ENCODE measurements at regions not wholly inside any gene's neighbourhood (a gene's known extent, or its start where the extent isn't known, plus 50 kb on each side); places are given as distances from the start of the nearest gene placed in this dataset.
A peak's percentile ranks its signal among the peaks of the same experiment; 100 is the strongest.

DNA sequence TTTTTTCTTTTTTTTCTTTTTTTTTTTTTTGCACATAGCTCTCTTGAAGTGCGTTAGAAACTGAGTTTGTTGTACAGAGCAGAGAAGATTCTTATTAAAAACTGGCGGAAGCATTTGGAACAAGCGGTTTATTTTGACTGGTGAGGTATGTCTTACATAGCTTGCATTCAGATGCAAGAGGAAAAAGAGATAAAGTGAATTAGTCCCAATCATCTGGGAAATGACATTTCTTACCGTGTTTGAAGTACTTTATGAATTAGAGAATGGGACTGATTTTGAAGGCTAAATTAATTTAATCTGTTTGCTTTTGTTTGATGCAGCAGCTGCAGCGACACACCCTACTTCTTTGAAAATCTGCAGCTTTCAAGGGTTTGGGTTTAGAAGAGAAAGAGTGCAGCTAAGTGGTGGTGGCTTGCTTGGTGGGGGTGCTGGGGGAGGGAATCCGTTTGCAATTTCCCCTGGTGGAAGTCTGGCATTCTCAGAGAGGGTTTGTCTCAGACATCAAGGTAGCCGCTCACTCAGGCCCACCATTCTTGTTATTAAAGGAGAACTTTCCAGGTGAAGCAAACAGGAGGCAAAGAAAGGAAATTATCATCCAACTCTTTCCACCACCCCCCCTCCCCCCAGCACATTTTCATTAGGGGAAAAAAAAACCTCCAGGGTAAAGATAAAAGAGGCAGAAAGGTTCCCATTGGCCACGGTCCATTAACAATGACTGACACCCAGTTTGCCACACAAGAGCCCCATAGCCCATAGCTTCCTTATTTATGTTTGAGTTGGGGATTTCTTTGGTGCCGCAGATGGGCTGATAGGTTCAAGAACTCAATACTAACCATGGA lies 231.7 kb downstream of the SKIDA1 start:
- DNase-seq = no peak
- Mint-ChIP-seq H3K9me3 (peaks cover 7% of the 10 kb centered on the region), H3K27me3 (ENCODE audit: low read depth, poor library complexity) (no peaks in the 10 kb centered on the region), H3K4me1 (peaks cover 87% of the 10 kb centered on the region), H3K27ac (peak overlapping the region; percentile 96), H3K4me3 (peak overlapping the region; percentile 80), H3K36me3 (ENCODE audit: low read depth) (no peaks in the 10 kb centered on the region)
- no peak for TF ChIP-seq CTCF (IDR thresholded peaks at IDR 0.05)

- DNase-seq = peak; percentile 57
- peak overlapping the region; percentile 96 for H3K27ac Mint-ChIP-seq
- TF ChIP-seq CTCF (IDR thresholded peaks at IDR 0.05) = no peak
- H3K9me3 Mint-ChIP-seq = peaks cover 7% of the 10 kb centered on the region
- peaks cover 79% of the 10 kb centered on the region for H3K4me1 Mint-ChIP-seq
- H3K36me3 Mint-ChIP-seq (ENCODE audit: low read depth) = no peaks in the 10 kb centered on the region
- H3K4me3 Mint-ChIP-seq = peak overlapping the region; percentile 80
- no peaks in the 10 kb centered on the region for H3K27me3 Mint-ChIP-seq (ENCODE audit: low read depth, poor library complexity)
Observed at GRCh38 chr10:21292763-21293517, 232.5 kb downstream of the SKIDA1 start.

- peaks cover 19% of the 10 kb centered on the region for H3K9me3 Mint-ChIP-seq
- no peak for TF ChIP-seq CTCF (IDR thresholded peaks at IDR 0.05)
- H3K36me3 Mint-ChIP-seq (ENCODE audit: low read depth) = peaks cover 12% of the 10 kb centered on the region
- H3K4me1 Mint-ChIP-seq = peaks cover 75% of the 10 kb centered on the region
- H3K4me3 Mint-ChIP-seq = no peak overlapping the region
- DNase-seq = no peak
- no peaks in the 10 kb centered on the region for H3K27me3 Mint-ChIP-seq (ENCODE audit: low read depth, poor library complexity)
- peak overlapping the region; percentile 49 for H3K27ac Mint-ChIP-seq
Observed at GRCh38 chr10:21290499-21291160, 234.9 kb downstream of the SKIDA1 start.

GRCh38 chr10:21289961-21290360 lies 235.5 kb downstream of the SKIDA1 start:
- Mint-ChIP-seq H3K4me1 (peaks cover 75% of the 10 kb centered on the region), H3K27ac (peak overlapping the region; percentile 33), H3K4me3 (no peak overlapping the region), H3K27me3 (ENCODE audit: low read depth, poor library complexity) (no peaks in the 10 kb centered on the region), H3K36me3 (ENCODE audit: low read depth) (peaks cover 12% of the 10 kb centered on the region), H3K9me3 (peaks cover 19% of the 10 kb centered on the region)
- DNase-seq = no peak
- no peak for TF ChIP-seq CTCF (IDR thresholded peaks at IDR 0.05)

GRCh38 chr10:21289271-21289670 lies 236.2 kb downstream of the SKIDA1 start:
- no peak overlapping the region for H3K27ac Mint-ChIP-seq
- DNase-seq = no peak
- H3K36me3 Mint-ChIP-seq (ENCODE audit: low read depth) = peaks cover 12% of the 10 kb centered on the region
- peaks cover 75% of the 10 kb centered on the region for H3K4me1 Mint-ChIP-seq
- no peaks in the 10 kb centered on the region for H3K27me3 Mint-ChIP-seq (ENCODE audit: low read depth, poor library complexity)
- H3K4me3 Mint-ChIP-seq = no peak overlapping the region
- H3K9me3 Mint-ChIP-seq = peaks cover 19% of the 10 kb centered on the region
- TF ChIP-seq CTCF (IDR thresholded peaks at IDR 0.05) = no peak
